OCI-LY3 (cell line): ENCODE measurements at regions not wholly inside any gene's neighbourhood (a gene's known extent, or its start where the extent isn't known, plus 50 kb on each side); places are given as distances from the start of the nearest gene placed in this dataset.

Experiments used
- H2AFZ ChIP-seq: fragments of 200-600, 300-600 bp; shearing (Covaris generic); 2 replicates; pipeline ENCODE4 v1.6.0; 2014; ENCODE audit warnings: antibody characterized with exemption, low read depth, low read length
- H3K27ac ChIP-seq: fragments of 200-600, 300-600 bp; sonication (generic); 2 replicates; pipeline ENCODE4 v1.5.1; 2014; ENCODE audit warnings: mild to moderate bottlenecking, low read length, moderate library complexity, mixed read lengths
- H3K27me3 ChIP-seq: fragments of 200-600, 300-600 bp; sonication (generic); 2 replicates; pipeline ENCODE4 v1.6.1; 2014; ENCODE audit warnings: low read depth, low read length, mixed read lengths
- H3K36me3 ChIP-seq: fragments of 200-600, 300-600 bp; sonication (generic); replicated peaks from 2 replicates; pipeline ENCODE3; 2014; ENCODE audit warnings: low read depth, low read length, mixed read lengths
- H3K4me1 ChIP-seq: fragments of 300-600, 200-600 bp; sonication (generic); 2 replicates; pipeline ENCODE4 v1.6.1; 2014; ENCODE audit warnings: low read length, mixed read lengths
- H3K4me2 ChIP-seq: fragments of 200-600, 300-600 bp; sonication (generic); 2 replicates; pipeline ENCODE4 v1.6.1; 2014; ENCODE audit warnings: low read length, mixed read lengths
- H3K4me3 ChIP-seq: fragments of 300-600, 200-600 bp; sonication (generic); 2 replicates; pipeline ENCODE4 v1.5.1; 2014; ENCODE audit warnings: antibody characterized with exemption, mild to moderate bottlenecking, low read length, moderate library complexity
- H3K79me2 ChIP-seq: fragments of 300-600, 200-600 bp; shearing (Covaris generic); 2 replicates; pipeline ENCODE4 v1.6.1; 2014; ENCODE audit warnings: mild to moderate bottlenecking, low read length, mixed read lengths
- H3K9ac ChIP-seq: fragments of 300-600, 200-600 bp; shearing (Covaris generic); 2 replicates; pipeline ENCODE4 v1.6.0; 2014; ENCODE audit warnings: mild to moderate bottlenecking, low read length, moderate library complexity
- H3K9me3 ChIP-seq: fragments of 200-600, 300-600 bp; shearing (Covaris generic); 2 replicates; pipeline ENCODE4 v1.6.1; 2014; ENCODE audit warnings: low read length, mixed read lengths; ENCODE audit not compliant: insufficient read depth
- H4K20me1 ChIP-seq: fragments of 200-600, 300-600 bp; sonication (generic); 2 replicates; pipeline ENCODE4 v1.6.1; 2016; ENCODE audit warnings: low read length, mixed read lengths; ENCODE audit not compliant: insufficient read depth
- CTCF ChIP-seq: fragments of 200-600, 300-600 bp; sonication (generic); IDR thresholded peaks from 2 replicates; pipeline ENCODE4 v1.5.1; 2014; ENCODE audit warnings: antibody characterized with exemption, low read length, low read depth
- EZH2phosphoT487 ChIP-seq: fragments of 200-600 bp; shearing (Covaris generic); IDR thresholded peaks from 2 replicates; pipeline ENCODE4 v1.6.1; 2018; ENCODE audit warnings: antibody characterized with exemption, mixed run types, low read depth

- H4K20me1 ChIP-seq = no peaks in the 10 kb centered on the region
- H2AFZ ChIP-seq = no peak overlapping the region
- H3K4me1 ChIP-seq = no peaks in the 10 kb centered on the region
- no peak overlapping the region for H3K9ac ChIP-seq
- no peak overlapping the region for H3K27ac ChIP-seq
- no peak overlapping the region for H3K4me2 ChIP-seq
- H3K9me3 ChIP-seq = peaks cover 15% of the 10 kb centered on the region; the same call in 1 of the 2 replicates
- TF ChIP-seq EZH2phosphoT487 (no peak), CTCF (no peak)
- H3K27me3 ChIP-seq = no peaks in the 10 kb centered on the region
- H3K4me3 ChIP-seq = no peak overlapping the region
- H3K79me2 ChIP-seq = no peaks in the 10 kb centered on the region
- H3K36me3 ChIP-seq = peaks cover 11% of the 10 kb centered on the region
These were observed 499.6 kb upstream of the ACVR2A start for GRCh38 chr2:147345246-147345645.

GRCh38 chr2:147342329-147342728, 502.5 kb upstream of the ACVR2A start:
- Histone ChIP-seq H3K4me2 (no peak overlapping the region), H3K4me1 (no peaks in the 10 kb centered on the region)
- no peak for TF ChIP-seq EZH2phosphoT487
- no peak for TF ChIP-seq CTCF

GRCh38 chr2:147331790-147332419, 512.9 kb upstream of the ACVR2A start:
- Histone ChIP-seq H3K4me3 (peak overlapping the region; percentile 28), H4K20me1 (no peaks in the 10 kb centered on the region), H3K79me2 (no peaks in the 10 kb centered on the region), H2AFZ (no peak overlapping the region), H3K4me2 (peak overlapping the region; percentile 65), H3K9me3 (no peaks in the 10 kb centered on the region), H3K27me3 (no peaks in the 10 kb centered on the region), H3K36me3 (no peaks in the 10 kb centered on the region), H3K27ac (no peak overlapping the region), H3K9ac (no peak overlapping the region), H3K4me1 (peaks cover 17% of the 10 kb centered on the region)
- TF ChIP-seq EZH2phosphoT487 (no peak), CTCF (peak; percentile 85)

More at GRCh38 chr2:147342329-147342728, 502.5 kb upstream of the ACVR2A start:
- Histone ChIP-seq H3K27me3 (no peaks in the 10 kb centered on the region), H3K4me3 (no peak overlapping the region), H3K36me3 (peaks cover 11% of the 10 kb centered on the region), H4K20me1 (no peaks in the 10 kb centered on the region), H2AFZ (no peak overlapping the region), H3K9ac (no peak overlapping the region), H3K27ac (no peak overlapping the region), H3K79me2 (no peaks in the 10 kb centered on the region), H3K9me3 (peaks cover 15% of the 10 kb centered on the region; the same call in 1 of the 2 replicates)

GRCh38 chr2:147330925-147331324, 513.9 kb upstream of the ACVR2A start:
- Histone ChIP-seq H3K9me3 (no peaks in the 10 kb centered on the region), H3K36me3 (no peaks in the 10 kb centered on the region), H4K20me1 (no peaks in the 10 kb centered on the region), H3K27ac (no peak overlapping the region), H3K9ac (no peak overlapping the region), H3K4me1 (peaks cover 20% of the 10 kb centered on the region), H3K4me3 (no peak overlapping the region), H3K4me2 (no peak overlapping the region), H3K79me2 (no peaks in the 10 kb centered on the region), H2AFZ (no peak overlapping the region), H3K27me3 (no peaks in the 10 kb centered on the region)
- TF ChIP-seq CTCF (no peak), EZH2phosphoT487 (no peak)
